ENCODE measurements at regions not wholly inside any gene's neighbourhood (a gene's known extent, or its start where the extent isn't known, plus 50 kb on each side); places are given as distances from the start of the nearest gene placed in this dataset.

DNA sequence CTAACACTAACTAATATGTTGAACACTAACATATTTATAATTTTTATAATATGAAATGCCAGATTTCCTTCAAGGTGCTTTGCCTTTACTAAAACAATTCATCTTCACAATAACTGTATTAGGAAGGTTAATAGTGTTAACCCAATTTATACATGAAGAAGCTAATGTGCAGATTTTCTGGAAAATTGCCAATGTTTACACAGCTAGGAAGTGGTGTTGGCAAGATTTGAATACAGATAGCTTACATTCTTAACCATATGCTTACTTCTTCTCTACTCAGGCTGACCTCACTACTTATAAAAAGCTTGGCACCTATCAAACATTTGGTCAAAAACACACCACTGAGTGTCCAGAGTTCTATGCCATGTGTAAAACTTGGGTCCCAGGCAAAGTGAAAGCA is 445.4 kb upstream of the ITGA1 start:
- TF ChIP-seq, protein P1, sequence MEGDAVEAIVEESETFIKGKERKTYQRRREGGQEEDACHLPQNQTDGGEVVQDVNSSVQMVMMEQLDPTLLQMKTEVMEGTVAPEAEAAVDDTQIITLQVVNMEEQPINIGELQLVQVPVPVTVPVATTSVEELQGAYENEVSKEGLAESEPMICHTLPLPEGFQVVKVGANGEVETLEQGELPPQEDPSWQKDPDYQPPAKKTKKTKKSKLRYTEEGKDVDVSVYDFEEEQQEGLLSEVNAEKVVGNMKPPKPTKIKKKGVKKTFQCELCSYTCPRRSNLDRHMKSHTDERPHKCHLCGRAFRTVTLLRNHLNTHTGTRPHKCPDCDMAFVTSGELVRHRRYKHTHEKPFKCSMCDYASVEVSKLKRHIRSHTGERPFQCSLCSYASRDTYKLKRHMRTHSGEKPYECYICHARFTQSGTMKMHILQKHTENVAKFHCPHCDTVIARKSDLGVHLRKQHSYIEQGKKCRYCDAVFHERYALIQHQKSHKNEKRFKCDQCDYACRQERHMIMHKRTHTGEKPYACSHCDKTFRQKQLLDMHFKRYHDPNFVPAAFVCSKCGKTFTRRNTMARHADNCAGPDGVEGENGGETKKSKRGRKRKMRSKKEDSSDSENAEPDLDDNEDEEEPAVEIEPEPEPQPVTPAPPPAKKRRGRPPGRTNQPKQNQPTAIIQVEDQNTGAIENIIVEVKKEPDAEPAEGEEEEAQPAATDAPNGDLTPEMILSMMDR (IDR thresholded peaks at IDR 0.05): no peak
- TF ChIP-seq POLR2A (IDR thresholded peaks at IDR 0.05): no peak
